ENCODE measurements at regions not wholly inside any gene's neighbourhood (a gene's known extent, or its start where the extent isn't known, plus 50 kb on each side); places are given as distances from the start of the nearest gene placed in this dataset.

GRCh38 chr12:30257618-30258017 is 438.1 kb downstream of the IPO8 start:
- TF ChIP-seq SP2 (tag by site-specific recombination; IDR thresholded peaks at IDR 0.05), result no peak
- no peak for TF ChIP-seq ZNF155 (tag by site-specific recombination; IDR thresholded peaks at IDR 0.05)
- TF ChIP-seq KLF16 (tag by site-specific recombination; IDR thresholded peaks at IDR 0.05), result no peak
- no peak for TF ChIP-seq CTCF (tag by site-specific recombination; IDR thresholded peaks at IDR 0.05)
- no peak for TF ChIP-seq ZNF549 (tag by site-specific recombination; IDR thresholded peaks at IDR 0.05)
- TF ChIP-seq ZNF792 (tag by site-specific recombination; IDR thresholded peaks at IDR 0.05), result no peak
- TF ChIP-seq KLF8 (tag by site-specific recombination; IDR thresholded peaks at IDR 0.05), result no peak

All from HEK293 (cell line).